22Rv1 (cell line): ENCODE measurements at regions not wholly inside any gene's neighbourhood (a gene's known extent, or its start where the extent isn't known, plus 50 kb on each side); places are given as distances from the start of the nearest gene placed in this dataset.

Source experiments
- H3K27ac ChIP-seq: fragments of 450-650 bp; 2 replicates; pipeline ENCODE4 v1.5.1; 2017
- CTCF ChIP-seq: fragments of 450-650 bp; IDR thresholded peaks from 2 replicates; pipeline ENCODE4 v1.5.1; 2017; ENCODE audit warnings: mild to moderate bottlenecking
- ZFX ChIP-seq: fragments of 450-650 bp; IDR thresholded peaks from 2 replicates; pipeline ENCODE4 v1.6.1; 2017; ENCODE audit warnings: antibody characterized with exemption, borderline replicate concordance

- no peak overlapping the region for H3K27ac ChIP-seq
- TF ChIP-seq ZFX (no peak), CTCF (no peak)
Measured at GRCh38 chr20:10724449-10725173, 50.8 kb upstream of the JAG1 start.

GRCh38 chr20:10728873-10729670 lies 55.3 kb upstream of the JAG1 start:
- TF ChIP-seq CTCF (no peak), ZFX (no peak)
- no peak overlapping the region for H3K27ac ChIP-seq

- no peak for TF ChIP-seq ZFX
- TF ChIP-seq CTCF = no peak
- H3K27ac ChIP-seq = no peak overlapping the region
Measured at GRCh38 chr20:10729785-10730184, 56.0 kb upstream of the JAG1 start.

- H3K27ac ChIP-seq = no peak overlapping the region
- TF ChIP-seq ZFX = no peak
- TF ChIP-seq CTCF = no peak
Measured at GRCh38 chr20:10730629-10731183, 56.9 kb upstream of the JAG1 start.

- no peak for TF ChIP-seq ZFX
- no peak for TF ChIP-seq CTCF
- H3K27ac ChIP-seq = no peak overlapping the region
Measured at GRCh38 chr20:10731190-10731965, 57.6 kb upstream of the JAG1 start.

GRCh38 chr20:10733122-10733521 lies 59.3 kb upstream of the JAG1 start:
- no peak overlapping the region for H3K27ac ChIP-seq
- TF ChIP-seq ZFX (no peak), CTCF (no peak)
